ENCODE measurements at regions not wholly inside any gene's neighbourhood (a gene's known extent, or its start where the extent isn't known, plus 50 kb on each side); places are given as distances from the start of the nearest gene placed in this dataset.
A peak's percentile ranks its signal among the peaks of the same experiment; 100 is the strongest.

DNA sequence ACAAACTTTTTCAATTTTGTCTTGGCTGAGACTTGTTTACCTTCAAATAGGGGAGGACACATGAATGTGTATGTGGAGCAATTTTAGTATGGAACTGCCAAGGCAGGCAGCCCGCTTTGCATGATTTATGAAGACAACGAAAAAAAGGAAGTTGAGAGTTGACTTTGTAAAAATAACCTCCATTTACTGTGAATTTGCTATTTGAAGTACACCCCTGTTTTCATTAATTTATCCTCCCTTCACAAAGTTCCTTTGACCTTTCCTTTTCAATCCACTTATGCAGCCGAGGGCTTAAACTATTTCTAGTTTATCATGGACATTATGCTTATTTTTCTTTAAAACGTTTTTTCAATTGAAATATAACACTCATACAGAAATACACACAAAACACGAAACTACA, 369.6 kb upstream of the CADM1 start:
- no peak for DNase-seq

DNA sequence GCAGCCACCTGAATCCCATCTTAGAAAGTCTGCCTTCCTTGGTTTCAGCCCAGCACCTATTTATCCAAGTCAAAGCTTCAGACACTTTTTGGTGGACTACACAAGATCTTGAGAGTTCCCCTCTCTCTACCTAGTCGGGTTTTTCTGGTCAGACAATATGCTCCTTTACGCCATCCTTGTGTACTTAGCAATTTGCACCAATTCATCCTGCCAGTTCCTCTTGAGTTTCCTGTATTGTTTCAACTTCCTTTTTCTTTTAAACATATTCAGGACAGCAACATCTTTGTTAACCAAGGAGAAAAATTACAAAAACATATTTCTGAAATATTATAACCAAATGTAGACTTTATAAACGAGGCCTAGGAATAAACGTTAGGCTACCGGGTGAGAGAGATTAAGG, 368.2 kb upstream of the CADM1 start:
- no peak for DNase-seq

GRCh38 chr11:115871161-115871760, 367.0 kb upstream of the CADM1 start:
- no peak for DNase-seq

DNA sequence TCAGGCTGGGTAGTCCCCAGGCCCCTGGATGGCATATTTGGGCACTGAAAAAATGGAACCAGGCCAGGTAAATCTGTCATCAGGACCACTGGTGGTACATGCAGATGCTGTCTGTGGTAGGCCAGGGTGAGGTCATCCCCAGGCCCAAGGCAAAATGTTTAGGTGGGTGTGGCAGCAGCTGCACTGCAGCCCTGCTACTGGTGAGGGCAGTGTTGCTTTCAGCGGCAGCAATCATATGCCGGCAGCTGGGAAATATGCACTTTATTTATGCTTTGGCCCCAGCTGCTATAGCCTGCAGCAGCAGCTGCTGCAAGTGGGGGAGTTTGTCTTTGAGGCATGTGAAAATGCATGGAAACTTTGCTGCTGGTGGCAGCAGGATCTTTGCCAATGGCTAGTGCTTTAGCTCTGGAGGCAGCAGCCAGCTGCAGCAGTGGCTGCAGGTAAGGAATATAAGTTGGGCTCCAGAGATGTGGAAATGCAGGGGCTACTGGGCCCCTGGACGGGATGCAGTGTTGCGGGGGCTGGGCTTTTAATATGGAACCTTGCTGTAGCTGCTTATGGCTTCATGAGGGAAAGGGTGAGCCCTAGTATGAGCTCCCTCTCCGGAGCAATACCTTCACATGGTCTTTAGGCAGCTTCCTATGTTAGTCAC, 365.7 kb upstream of the CADM1 start:
- peak; percentile 22 to 23 for DNase-seq

GRCh38 chr11:115869131-115869530, 364.9 kb upstream of the CADM1 start:
- DNase-seq = no peak

DNA sequence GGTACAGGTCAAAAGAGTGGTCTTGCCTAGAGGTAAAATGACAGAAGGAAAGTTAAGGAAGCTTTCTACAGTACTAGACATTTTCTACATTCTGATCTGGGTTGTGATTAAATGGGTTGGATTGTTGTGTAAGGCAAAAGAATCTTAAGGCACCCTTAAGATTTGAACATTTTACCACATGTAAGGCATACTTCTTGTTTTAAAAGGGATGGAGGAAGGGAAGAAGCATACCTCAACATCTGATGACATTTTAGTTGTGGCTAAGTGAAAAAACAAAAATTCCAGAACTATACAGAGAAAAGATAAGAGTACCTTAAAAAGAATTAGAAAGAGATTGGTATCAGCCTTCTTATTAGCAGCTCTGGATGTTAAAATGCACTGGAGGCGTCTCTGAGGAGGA, 356.0 kb upstream of the CADM1 start:
- no peak for DNase-seq

- DNase-seq = no peak
Observed at GRCh38 chr11:115848611-115849010, 344.4 kb upstream of the CADM1 start.

DNA sequence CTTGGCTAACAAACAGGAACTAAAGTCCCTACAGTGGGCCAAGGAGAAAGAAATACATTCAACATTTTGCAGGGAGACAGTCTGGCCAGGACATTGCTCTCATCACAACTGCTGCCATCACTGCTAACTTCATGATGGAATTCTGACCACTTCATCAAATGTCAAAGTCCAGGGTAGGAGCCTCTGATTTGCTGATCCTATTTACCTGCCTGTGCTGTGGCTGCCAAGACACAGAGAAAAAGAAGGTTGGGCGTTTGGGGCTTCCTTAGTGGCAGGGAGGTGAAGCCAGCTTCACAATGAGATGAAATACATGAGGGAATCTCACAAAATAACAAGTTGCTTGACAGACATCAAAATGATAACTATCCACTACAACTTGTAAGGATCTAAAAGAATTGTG, 343.9 kb upstream of the CADM1 start:
- no peak for DNase-seq

GRCh38 chr11:115845872-115846271, 341.7 kb upstream of the CADM1 start:
- no peak for DNase-seq

GRCh38 chr11:115843685-115844084, 339.5 kb upstream of the CADM1 start:
- no peak for DNase-seq

DNA sequence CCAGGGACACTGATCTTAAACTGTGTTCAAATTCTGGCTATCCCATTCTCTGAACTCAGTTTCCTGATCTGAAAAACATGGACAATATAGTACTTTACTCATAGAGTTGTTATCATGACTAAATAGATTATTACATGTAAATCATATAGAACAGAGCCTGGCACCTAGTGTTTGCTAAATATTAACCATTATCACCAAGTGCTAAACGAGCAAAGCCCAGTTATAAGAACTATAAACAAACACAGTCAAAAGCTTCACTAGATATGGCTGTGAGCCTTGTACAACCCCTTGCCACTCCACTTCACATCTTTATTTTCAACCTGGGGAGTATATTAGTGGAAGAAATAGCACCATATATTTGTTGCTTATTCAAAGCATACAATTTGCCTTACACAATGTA, 338.9 kb upstream of the CADM1 start:
- DNase-seq = no peak

DNA sequence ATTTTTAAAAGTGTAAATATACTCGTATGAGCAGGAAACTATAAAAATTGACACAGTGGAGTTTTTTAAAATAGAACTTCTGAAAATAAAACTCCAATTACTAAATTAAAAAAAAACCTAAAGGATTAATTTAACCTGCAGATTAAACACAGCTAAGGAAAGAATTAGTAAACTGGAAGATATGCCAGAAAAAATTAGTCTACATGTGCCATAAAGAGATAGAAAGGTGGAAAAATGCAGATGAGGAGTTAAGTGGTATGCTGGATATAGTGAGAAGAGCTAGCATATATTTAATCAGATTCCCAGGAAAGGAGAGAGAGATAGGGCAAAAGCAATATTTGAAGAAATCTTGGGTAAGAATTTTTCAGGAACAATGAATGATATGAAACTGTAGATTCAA, 315.8 kb upstream of the CADM1 start:
- DNase-seq = no peak

DNA sequence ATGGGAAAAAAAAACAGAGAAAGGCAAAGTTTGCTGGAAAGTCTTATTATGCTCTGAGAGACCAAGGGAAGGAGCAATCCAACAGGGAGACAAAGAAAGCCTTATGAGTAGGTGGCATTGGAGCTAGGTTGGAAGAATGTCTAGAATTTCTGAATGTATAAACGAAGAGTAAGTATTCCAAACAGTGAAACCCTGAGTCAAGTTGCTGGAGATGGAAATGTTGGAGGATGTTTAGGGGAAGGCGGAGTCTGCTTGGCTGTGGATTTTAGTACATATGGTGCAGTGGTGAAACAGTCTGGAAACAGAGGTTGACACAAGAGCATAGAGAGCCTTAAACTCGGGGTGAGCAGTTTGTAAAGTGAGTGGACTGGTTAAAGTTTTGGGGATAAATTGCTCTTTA, 314.8 kb upstream of the CADM1 start:
- no peak for DNase-seq

DNA sequence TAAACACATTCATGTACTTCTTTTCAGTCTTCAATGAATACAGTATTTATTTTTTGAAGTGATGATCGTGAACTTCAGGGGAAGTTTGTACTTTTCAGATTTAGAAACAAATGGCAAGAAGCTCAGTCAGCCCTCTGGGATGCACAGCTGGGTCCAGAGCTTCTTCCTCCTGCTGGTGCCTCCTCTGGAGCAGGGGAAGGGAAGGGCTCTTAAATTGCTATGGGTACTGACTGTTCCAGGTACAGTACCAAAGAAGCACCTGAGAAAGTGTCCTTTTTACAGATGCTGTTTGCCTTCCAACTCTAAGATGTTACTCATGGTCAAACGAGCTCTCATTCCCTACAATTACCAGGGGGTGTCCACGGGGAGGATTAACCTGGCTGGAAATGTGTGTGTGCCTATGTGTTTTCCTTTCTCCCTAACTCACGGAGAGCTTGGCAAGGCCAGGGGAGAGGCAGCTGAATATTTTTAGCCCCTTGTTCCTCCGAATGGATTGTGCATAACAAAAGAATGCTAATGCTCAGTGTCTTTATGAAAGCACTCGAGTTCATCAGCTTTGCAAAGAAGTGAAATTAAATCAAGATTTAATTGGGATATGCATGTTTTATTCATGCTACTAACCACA, 313.7 kb upstream of the CADM1 start:
- DNase-seq = no peak

GRCh38 chr11:115808351-115808940, 304.2 kb upstream of the CADM1 start:
- no peak for DNase-seq

DNA sequence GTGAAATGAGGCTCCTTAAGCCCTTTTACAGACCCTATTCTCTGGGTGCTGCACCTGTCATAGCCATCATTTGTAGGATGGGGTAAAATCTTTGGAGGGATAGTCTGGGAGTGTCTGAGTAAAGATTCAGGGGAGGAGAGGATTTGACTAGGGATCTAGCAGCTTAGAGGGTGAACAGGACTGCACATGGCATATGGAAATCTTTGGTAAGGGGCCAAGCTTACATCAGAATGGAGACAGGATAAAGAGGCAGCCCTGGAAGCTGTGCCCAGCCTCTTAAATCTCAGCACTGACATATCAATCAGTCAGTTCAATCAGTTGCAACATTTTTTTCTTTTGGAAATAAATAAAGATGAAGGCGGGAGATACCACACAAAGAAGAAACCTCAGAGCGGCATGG, 301.8 kb upstream of the CADM1 start:
- no peak for DNase-seq

GRCh38 chr11:115803073-115803740, 299.0 kb upstream of the CADM1 start:
- no peak for DNase-seq

DNA sequence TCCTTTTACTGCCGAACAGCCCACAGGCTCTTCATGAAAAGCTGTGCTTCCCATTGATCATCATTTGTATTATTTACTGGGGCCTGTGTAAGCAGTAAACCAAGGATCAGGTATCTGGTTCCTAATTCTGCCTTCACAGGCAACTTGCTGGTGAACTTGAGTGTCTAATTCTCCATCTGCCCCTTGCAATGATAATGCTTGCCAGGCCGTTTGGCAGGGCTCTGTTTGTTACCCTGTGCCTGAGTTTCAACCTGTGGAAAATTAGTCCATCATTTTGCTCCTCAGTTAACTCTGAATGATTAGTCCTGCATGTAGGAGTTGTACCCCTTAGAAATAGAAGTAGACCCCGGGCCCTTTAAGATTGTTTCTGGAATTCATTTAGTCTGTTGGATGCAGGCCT, 298.4 kb upstream of the CADM1 start:
- no peak for DNase-seq

DNA sequence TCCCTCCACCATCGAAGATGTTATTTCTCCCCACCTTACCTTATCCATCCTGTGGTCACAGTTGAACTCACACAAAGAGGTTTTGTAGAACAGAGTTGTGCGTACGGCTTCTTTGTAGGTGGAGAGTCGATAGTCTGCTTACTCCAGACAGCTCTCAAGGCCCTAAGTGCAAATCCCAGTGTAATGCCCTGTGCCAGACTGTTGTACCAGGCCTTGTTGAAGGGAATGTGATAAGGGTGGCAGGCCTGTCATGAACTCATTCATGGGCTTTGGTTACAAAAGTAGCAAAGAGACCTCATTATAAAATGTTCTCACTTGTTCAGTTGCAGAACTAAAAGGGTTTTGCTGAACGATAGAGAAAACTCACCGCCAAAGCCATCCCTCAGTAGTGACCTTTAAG, 288.7 kb upstream of the CADM1 start:
- no peak for DNase-seq

DNA sequence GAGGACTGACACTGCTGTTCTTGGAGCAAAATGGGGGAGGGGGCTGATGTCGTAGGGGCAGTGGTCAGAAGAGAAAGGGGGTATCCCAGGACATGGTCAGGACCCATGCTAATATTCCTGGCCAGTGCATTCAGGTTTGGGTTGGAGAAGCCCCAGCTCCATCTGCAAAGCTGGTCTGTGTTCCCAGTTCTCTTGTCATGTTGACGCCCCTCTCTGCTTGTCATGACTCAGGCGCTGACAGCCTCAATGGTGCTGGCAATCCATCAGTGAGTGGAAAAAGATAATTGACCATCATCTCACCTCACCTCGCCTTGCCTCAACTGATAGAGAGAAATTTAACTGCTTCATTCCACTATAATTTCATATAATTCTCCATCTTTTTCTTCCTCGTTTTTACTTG, 283.1 kb upstream of the CADM1 start:
- no peak for DNase-seq

- no peak for DNase-seq
Observed at GRCh38 chr11:115784796-115785521, 280.7 kb upstream of the CADM1 start.

GRCh38 chr11:115780646-115781362, 276.6 kb upstream of the CADM1 start:
- DNase-seq = no peak

Measured in CD4-positive, alpha-beta T cell treated with Interferon alpha-2 for 1 hour (primary cell).